IMR-90 (cell line): ENCODE measurements at regions not wholly inside any gene's neighbourhood (a gene's known extent, or its start where the extent isn't known, plus 50 kb on each side); places are given as distances from the start of the nearest gene placed in this dataset.

Experiments
- ATAC-seq: fragments of 200-7000 bp; cut with Tn5 transposase; 2 replicates; pipeline ENCODE4 v1.9.1; 2020; ENCODE audit warnings: low read depth, mild to moderate bottlenecking, moderate library complexity
- BruUV-seq: library from RNA; stranded (reverse); fragments of 400-500 nt; replicated peaks from 2 replicates; lab custom pipeline; 2021; lab: Mats Ljungman, UMichigan
- CTCF ChIA-PET: fragments of 300-600 bp; formaldehyde crosslinking; extraction: SDS; loops from one replicate; lab custom pipeline; 2021; ENCODE audit warnings: antibody characterized with exemption; lab: Yijun Ruan, JAX
- POLR2A ChIA-PET: fragments of 300-600 bp; sonication (Branson Sonifier 250); formaldehyde crosslinking; loops from one replicate; lab custom pipeline; 2022; ENCODE audit warnings: antibody characterized with exemption; ENCODE audit not compliant: unreplicated experiment; lab: Charles Lee
- DNase-seq: peaks from one replicate; pipeline ENCODE4 v3.0.0; 2013
- H2AFZ ChIP-seq: replicated peaks from 2 replicates; pipeline ENCODE3; 2013; ENCODE audit warnings: low read length, mild to moderate bottlenecking; ENCODE audit not compliant: poor library complexity
- H2AK5ac ChIP-seq: 2 replicates; pipeline ENCODE4 v1.6.1; 2013; ENCODE audit warnings: low read depth, low read length, inconsistent platforms
- H2AK9ac ChIP-seq: replicated peaks from 2 replicates; pipeline ENCODE3; 2013; ENCODE audit warnings: mild to moderate bottlenecking, low read depth, low read length, moderate library complexity; ENCODE audit not compliant: poor library complexity
- H2BK120ac ChIP-seq: 2 replicates; pipeline ENCODE4 v1.6.1; 2013; ENCODE audit warnings: low read depth, low read length, inconsistent platforms
- H2BK15ac ChIP-seq: 3 replicates; pipeline ENCODE4 v1.6.1; 2013; ENCODE audit warnings: low read depth, low read length, inconsistent platforms
- H2BK20ac ChIP-seq: 2 replicates; pipeline ENCODE4 v1.6.1; 2013; ENCODE audit warnings: low read depth, mild to moderate bottlenecking, inconsistent platforms, low read length, moderate library complexity
- H2BK5ac ChIP-seq: 2 replicates; pipeline ENCODE4 v1.6.1; 2013; ENCODE audit warnings: mild to moderate bottlenecking, low read depth, low read length, inconsistent platforms; ENCODE audit not compliant: poor library complexity, severe bottlenecking
- H3K14ac ChIP-seq: replicated peaks from 2 replicates; pipeline ENCODE4 v1.6.1; 2013; ENCODE audit warnings: low read depth, low read length, inconsistent platforms
- H3K18ac ChIP-seq: 2 replicates; pipeline ENCODE4 v1.6.1; 2013; ENCODE audit warnings: low read depth, low read length, control low read depth
- H3K23ac ChIP-seq: 2 replicates; pipeline ENCODE4 v1.6.1; 2013; ENCODE audit warnings: low read depth, low read length, inconsistent platforms
- H3K27ac ChIP-seq: 2 replicates; pipeline ENCODE4 v1.5.1; 2013; ENCODE audit warnings: mild to moderate bottlenecking, control low read depth, low read length; ENCODE audit not compliant: insufficient read depth
- H3K27me3 ChIP-seq: 2 replicates; pipeline ENCODE4 v1.6.1; 2013; ENCODE audit warnings: low read length; ENCODE audit not compliant: control insufficient read depth, insufficient read depth
- H3K36me3 ChIP-seq: 2 replicates; pipeline ENCODE4 v1.6.1; 2013; ENCODE audit warnings: low read length, mixed read lengths; ENCODE audit not compliant: control insufficient read depth, insufficient read depth
- H3K4ac ChIP-seq: 2 replicates; pipeline ENCODE4 v1.6.1; 2013; ENCODE audit warnings: low read depth, low read length, inconsistent platforms
- H3K4me1 ChIP-seq: 2 replicates; pipeline ENCODE4 v1.6.1; 2013; ENCODE audit warnings: low read length, mixed read lengths; ENCODE audit not compliant: control insufficient read depth, insufficient read depth
- H3K4me2 ChIP-seq: 2 replicates; pipeline ENCODE4 v1.6.1; 2013; ENCODE audit warnings: low read depth, mild to moderate bottlenecking, control low read depth, low read length, moderate library complexity
- H3K4me3 ChIP-seq: 2 replicates; pipeline ENCODE4 v1.5.1; 2013; ENCODE audit warnings: low read depth, mild to moderate bottlenecking, control low read depth, low read length, moderate library complexity; ENCODE audit not compliant: insufficient read depth
- H3K56ac ChIP-seq: 2 replicates; pipeline ENCODE4 v1.6.1; 2013; ENCODE audit warnings: low read length, inconsistent platforms; ENCODE audit not compliant: insufficient read depth; ENCODE audit errors: extremely low read depth
- H3K79me1 ChIP-seq, 2 experiments: 2 replicates each; pipeline ENCODE4 v1.6.1; 2013; ENCODE audit warnings: low read length in 2 of 2, inconsistent platforms in 1 of 2, low read depth in 1 of 2
- H3K9ac ChIP-seq: 2 replicates; pipeline ENCODE4 v1.6.1; 2013; ENCODE audit warnings: low read depth, low read length, control low read depth
- H3K9me1 ChIP-seq: 2 replicates; pipeline ENCODE4 v1.6.1; 2013; ENCODE audit warnings: low read length, inconsistent platforms; ENCODE audit not compliant: insufficient read depth
- H3K9me3 ChIP-seq: 2 replicates; pipeline ENCODE4 v1.6.1; 2013; ENCODE audit warnings: low read length; ENCODE audit not compliant: control insufficient read depth, insufficient read depth
- H4K20me1 ChIP-seq: 2 replicates; pipeline ENCODE4 v1.6.1; 2013; ENCODE audit warnings: low read length, inconsistent platforms; ENCODE audit not compliant: insufficient read depth
- H4K5ac ChIP-seq: 2 replicates; pipeline ENCODE4 v1.6.1; 2013; ENCODE audit warnings: mild to moderate bottlenecking, low read depth, low read length, control low read depth
- H4K8ac ChIP-seq, 2 experiments: 2 replicates each; pipeline ENCODE4 v1.6.1; 2013; ENCODE audit warnings: low read depth in 2 of 2, low read length in 2 of 2, control low read depth in 1 of 2, inconsistent platforms in 1 of 2
- H4K91ac ChIP-seq: 2 replicates; pipeline ENCODE4 v1.6.1; 2013; ENCODE audit warnings: low read depth, low read length, inconsistent platforms; ENCODE audit not compliant: insufficient read depth
- BHLHE40 ChIP-seq: fragments of 150-350 bp; IDR thresholded peaks from 2 replicates; pipeline ENCODE4 v1.6.1; 2016; ENCODE audit warnings: mild to moderate bottlenecking, low read depth, low read length
- CHD1 ChIP-seq: IDR thresholded peaks from 2 replicates; pipeline ENCODE4 v1.6.1; 2012; ENCODE audit warnings: low read depth, low read length, improper control_type of control experiment
- CTCF ChIP-seq: conservative IDR thresholded peaks from 2 replicates; pipeline ENCODE4 v1.5.1; 2012; ENCODE audit warnings: mild to moderate bottlenecking, low read depth, low read length, improper control_type of control experiment
- ELK1 ChIP-seq: fragments of 150-350 bp; IDR thresholded peaks from 2 replicates; pipeline ENCODE4 v1.6.1; 2016; ENCODE audit warnings: low read depth, mild to moderate bottlenecking, low read length, moderate library complexity, borderline replicate concordance
- FOS ChIP-seq: fragments of 150-350 bp; IDR thresholded peaks from 2 replicates; pipeline ENCODE4 v1.6.1; 2016; ENCODE audit warnings: low read depth, low read length
- MAFK ChIP-seq: IDR thresholded peaks from 2 replicates; pipeline ENCODE4 v1.6.1; 2012; ENCODE audit warnings: low read depth, low read length, improper control_type of control experiment
- MAZ ChIP-seq: IDR thresholded peaks from 2 replicates; pipeline ENCODE4 v1.6.1; 2012; ENCODE audit warnings: low read depth, mild to moderate bottlenecking, low read length, improper control_type of control experiment, moderate library complexity, borderline replicate concordance
- MXI1 ChIP-seq: IDR thresholded peaks from 2 replicates; pipeline ENCODE4 v1.6.1; 2012; ENCODE audit warnings: low read depth, mild to moderate bottlenecking, low read length, moderate library complexity, borderline replicate concordance
- RAD21 ChIP-seq: IDR thresholded peaks from 2 replicates; pipeline ENCODE4 v1.6.1; 2012; ENCODE audit warnings: low read length, improper control_type of control experiment
- RCOR1 ChIP-seq: IDR thresholded peaks from 2 replicates; pipeline ENCODE4 v1.6.1; 2012; ENCODE audit warnings: mild to moderate bottlenecking, low read length, improper control_type of control experiment; ENCODE audit not compliant: insufficient replicate concordance
- RFX5 ChIP-seq: IDR thresholded peaks from 2 replicates; pipeline ENCODE4 v1.8.0; 2012; ENCODE audit warnings: low read depth, mild to moderate bottlenecking, low read length, moderate library complexity
- SMC3 ChIP-seq: fragments of 150-350 bp; IDR thresholded peaks from 2 replicates; pipeline ENCODE4 v1.6.1; 2016; ENCODE audit warnings: low read depth, mild to moderate bottlenecking, antibody characterized with exemption, low read length, moderate library complexity
- WGBS, 2 experiments: methylation state at CpG; one replicate each; pipeline versions ENCODE4 v1.1.5 to v1.1.7; 2013; ENCODE audit warnings: missing lambda C conversion rate in 2 of 2; ENCODE audit not compliant: insufficient read length in 1 of 2; ENCODE audit errors: extremely low coverage in 2 of 2; 5-methylcytosine and 5-hydroxymethylcytosine counted together
- dilution Hi-C: fragments of 300-500 bp; cut with HindIII; formaldehyde crosslinking; loops from one replicate; pipeline ENCODE4 v1.14.3; 2018; ENCODE audit warnings: low sequenced_read_pairs; ENCODE audit not compliant: unreplicated experiment
- in situ Hi-C: fragments of 300-500 bp; cut with MboI; formaldehyde crosslinking; loops from 3 replicates; pipeline ENCODE4 v1.14.3; 2019; ENCODE audit warnings: low sequenced_read_pairs, inconsistent platforms, mixed read lengths
- intact Hi-C: fragments of 100-400 bp; cut with micrococcal nuclease; formaldehyde crosslinking; loops from 2 replicates; pipeline ENCODE4 v1.10.0; 2022

- POLR2A ChIA-PET, result no interaction called here
- H2BK120ac ChIP-seq, result no peak overlapping the region
- no peak overlapping the region for H2AK9ac ChIP-seq
- no CpG with 5 or more reads among the region's 1 CpG for WGBS, 2 experiments
- H3K4me1 ChIP-seq, result no peaks in the 10 kb centered on the region
- H3K27me3 ChIP-seq, result no peaks in the 10 kb centered on the region
- H3K18ac ChIP-seq, result no peak overlapping the region
- no peak overlapping the region for H3K27ac ChIP-seq
- H3K9me1 ChIP-seq, result no peaks in the 10 kb centered on the region
- in situ Hi-C loops, result no loop called here
- no peak overlapping the region for H3K4me2 ChIP-seq
- no peak overlapping the region for H3K4ac ChIP-seq
- no peak overlapping the region for H3K4me3 ChIP-seq
- dilution Hi-C loops, result no loop called here
- CTCF ChIA-PET, result interaction anchor here (0.6 kb wide), 1 partner anchor 11 kb away, joined by 3 read pairs; no protein-coding TSS in a partner anchor
- TF ChIP-seq MXI1 (no peak), RCOR1 (no peak), ELK1 (no peak), CTCF (no peak), SMC3 (no peak), RFX5 (no peak), CHD1 (no peak), BHLHE40 (no peak), RAD21 (no peak), FOS (no peak), MAFK (no peak), MAZ (no peak)
- no peak overlapping the region for H2AFZ ChIP-seq
- H4K20me1 ChIP-seq, result no peaks in the 10 kb centered on the region
- no peak overlapping the region for H3K56ac ChIP-seq
- no peak overlapping the region for H4K8ac ChIP-seq
- no peak for ATAC-seq
- no peak overlapping the region for H2BK15ac ChIP-seq
- DNase-seq, result no peak
- H4K91ac ChIP-seq, result no peak overlapping the region
- no peak overlapping the region for H3K9ac ChIP-seq
- H3K79me1 ChIP-seq, result no peaks in the 10 kb centered on the region
- intact Hi-C loops, result no loop called here
- no peak overlapping the region for H2BK20ac ChIP-seq
- no peak overlapping the region for H3K14ac ChIP-seq
- no peaks in the 10 kb centered on the region for H3K36me3 ChIP-seq
- no peak overlapping the region for H4K5ac ChIP-seq
- no peak overlapping the region for H3K23ac ChIP-seq
- no TSS peak for BruUV-seq
- H3K9me3 ChIP-seq, result no peaks in the 10 kb centered on the region
- H2BK5ac ChIP-seq, result no peak overlapping the region
- no peak overlapping the region for H2AK5ac ChIP-seq
Observed at GRCh38 chr2:40879305-40879704, 427.4 kb upstream of the SLC8A1 start.
